ENCODE measurements at regions not wholly inside any gene's neighbourhood (a gene's known extent, or its start where the extent isn't known, plus 50 kb on each side); places are given as distances from the start of the nearest gene placed in this dataset.

DNA sequence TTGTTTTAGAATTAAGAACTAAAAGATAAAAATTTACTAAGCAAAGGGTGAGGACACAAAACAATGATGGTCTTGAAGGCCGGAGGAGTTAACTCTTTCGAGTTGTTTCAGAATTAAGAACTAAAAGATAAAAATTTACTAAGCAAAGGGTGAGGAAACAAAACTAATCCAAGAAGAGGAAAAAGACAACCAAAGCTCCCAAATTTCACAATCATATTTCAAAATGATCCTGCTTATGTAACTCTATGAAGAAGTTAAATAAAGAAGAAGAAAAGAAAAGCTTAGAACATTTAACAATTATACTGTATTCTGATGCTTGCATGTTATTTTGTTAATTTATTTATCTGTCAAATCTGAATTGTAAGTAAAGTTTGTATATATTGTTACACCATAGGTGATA, 154.8 kb upstream of the SLIT2 start:
- no peak for ATAC-seq
- TF ChIP-seq ZFP3 (CRISPR knock-in tag; IDR thresholded peaks at IDR 0.05): no peak
- no peak for TF ChIP-seq ZNF70 (CRISPR knock-in tag; IDR thresholded peaks at IDR 0.05)
- no peak for TF ChIP-seq GLIS3 (CRISPR knock-in tag; IDR thresholded peaks at IDR 0.05)
- no peak for TF ChIP-seq ZNF565 (CRISPR knock-in tag; conservative IDR thresholded peaks at IDR 0.05; ENCODE audit: low read depth)
- TF ChIP-seq, protein P1, sequence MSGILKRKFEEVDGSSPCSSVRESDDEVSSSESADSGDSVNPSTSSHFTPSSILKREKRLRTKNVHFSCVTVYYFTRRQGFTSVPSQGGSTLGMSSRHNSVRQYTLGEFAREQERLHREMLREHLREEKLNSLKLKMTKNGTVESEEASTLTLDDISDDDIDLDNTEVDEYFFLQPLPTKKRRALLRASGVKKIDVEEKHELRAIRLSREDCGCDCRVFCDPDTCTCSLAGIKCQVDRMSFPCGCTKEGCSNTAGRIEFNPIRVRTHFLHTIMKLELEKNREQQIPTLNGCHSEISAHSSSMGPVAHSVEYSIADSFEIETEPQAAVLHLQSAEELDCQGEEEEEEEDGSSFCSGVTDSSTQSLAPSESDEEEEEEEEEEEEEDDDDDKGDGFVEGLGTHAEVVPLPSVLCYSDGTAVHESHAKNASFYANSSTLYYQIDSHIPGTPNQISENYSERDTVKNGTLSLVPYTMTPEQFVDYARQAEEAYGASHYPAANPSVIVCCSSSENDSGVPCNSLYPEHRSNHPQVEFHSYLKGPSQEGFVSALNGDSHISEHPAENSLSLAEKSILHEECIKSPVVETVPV (CRISPR knock-in tag; IDR thresholded peaks at IDR 0.05): no peak

GRCh38 chr4:20095805-20096541, 155.7 kb upstream of the SLIT2 start:
- no peak for ATAC-seq
- TF ChIP-seq ZFP30 (CRISPR knock-in tag; IDR thresholded peaks at IDR 0.05): no peak
- TF ChIP-seq BACH2 (CRISPR knock-in tag; IDR thresholded peaks at IDR 0.05; ENCODE audit: borderline replicate concordance): no peak
- no peak for TF ChIP-seq TSHZ2 (CRISPR knock-in tag; IDR thresholded peaks at IDR 0.05)
- no peak for TF ChIP-seq TCF4 (CRISPR knock-in tag; IDR thresholded peaks at IDR 0.05; ENCODE audit: borderline replicate concordance)
- TF ChIP-seq ZNF70 (CRISPR knock-in tag; IDR thresholded peaks at IDR 0.05): no peak
- TF ChIP-seq TOX (CRISPR knock-in tag; IDR thresholded peaks at IDR 0.05; ENCODE audit: borderline replicate concordance): no peak
- no peak for TF ChIP-seq GLIS3 (CRISPR knock-in tag; IDR thresholded peaks at IDR 0.05)
- no peak for TF ChIP-seq SNAI2 (CRISPR knock-in tag; IDR thresholded peaks at IDR 0.05)
- TF ChIP-seq ISL1 (CRISPR knock-in tag; IDR thresholded peaks at IDR 0.05): no peak
- TF ChIP-seq OSR1 (CRISPR knock-in tag; IDR thresholded peaks at IDR 0.05): no peak
- TF ChIP-seq ZFP3 (CRISPR knock-in tag; IDR thresholded peaks at IDR 0.05): no peak
- no peak for TF ChIP-seq CSDC2 (CRISPR knock-in tag; IDR thresholded peaks at IDR 0.05)
- no peak for TF ChIP-seq RARB (CRISPR knock-in tag; IDR thresholded peaks at IDR 0.05)
- TF ChIP-seq ZNF8 (CRISPR knock-in tag; IDR thresholded peaks at IDR 0.05): no peak
- TF ChIP-seq ZC3H10 (CRISPR knock-in tag; IDR thresholded peaks at IDR 0.05): no peak
- no peak for TF ChIP-seq POU6F1 (CRISPR knock-in tag; IDR thresholded peaks at IDR 0.05; ENCODE audit: borderline replicate concordance, low read depth)
- TF ChIP-seq CREB5 (CRISPR knock-in tag; IDR thresholded peaks at IDR 0.05; ENCODE audit: low read depth): no peak
- TF ChIP-seq, protein P1 (CRISPR knock-in tag; IDR thresholded peaks at IDR 0.05): no peak
- TF ChIP-seq ARNTL (CRISPR knock-in tag; IDR thresholded peaks at IDR 0.05; ENCODE audit: borderline replicate concordance, low read depth): no peak

- no peak; the same call in 2 of the 3 replicates for ATAC-seq
- TF ChIP-seq ZFP30 (CRISPR knock-in tag; IDR thresholded peaks at IDR 0.05): no peak
- no peak for TF ChIP-seq ZNF8 (CRISPR knock-in tag; IDR thresholded peaks at IDR 0.05)
- no peak for TF ChIP-seq OSR1 (CRISPR knock-in tag; IDR thresholded peaks at IDR 0.05)
- TF ChIP-seq RARB (CRISPR knock-in tag; IDR thresholded peaks at IDR 0.05): no peak
- no peak for TF ChIP-seq ARNTL (CRISPR knock-in tag; IDR thresholded peaks at IDR 0.05; ENCODE audit: borderline replicate concordance, low read depth)
- TF ChIP-seq CREB5 (CRISPR knock-in tag; IDR thresholded peaks at IDR 0.05; ENCODE audit: low read depth): no peak
These were observed 159.9 kb upstream of the SLIT2 start for GRCh38 chr4:20091781-20092180.

All from SK-N-SH treated with all-trans-retinoic acid at 6 μM for 48 hours (cell line).